Fibroblast of lung (primary cell): ENCODE measurements at regions not wholly inside any gene's neighbourhood (a gene's known extent, or its start where the extent isn't known, plus 50 kb on each side); places are given as distances from the start of the nearest gene placed in this dataset.

Experiments
- EZH2 ChIP-seq: IDR thresholded peaks from 2 replicates; pipeline ENCODE4 v1.5.1; 2012; ENCODE audit warnings: low read length, control low read depth, mild to moderate bottlenecking; ENCODE audit errors: missing control alignments
- TF ChIP-seq, protein P1 (sequence below), 2 donors: IDR thresholded peaks in 1 of 2; conservative IDR thresholded peaks in 1 of 2; 1 replicate in 1 of 2; 2 replicates in 1 of 2; pipeline ENCODE4 v1.5.1; 2011 to 2012; ENCODE audit warnings: low read length in 2 of 2, control low read depth in 1 of 2, inconsistent platforms in 1 of 2, low read depth in 1 of 2, mild to moderate bottlenecking in 1 of 2

- TF ChIP-seq EZH2, result no peak
- TF ChIP-seq, protein P1, sequence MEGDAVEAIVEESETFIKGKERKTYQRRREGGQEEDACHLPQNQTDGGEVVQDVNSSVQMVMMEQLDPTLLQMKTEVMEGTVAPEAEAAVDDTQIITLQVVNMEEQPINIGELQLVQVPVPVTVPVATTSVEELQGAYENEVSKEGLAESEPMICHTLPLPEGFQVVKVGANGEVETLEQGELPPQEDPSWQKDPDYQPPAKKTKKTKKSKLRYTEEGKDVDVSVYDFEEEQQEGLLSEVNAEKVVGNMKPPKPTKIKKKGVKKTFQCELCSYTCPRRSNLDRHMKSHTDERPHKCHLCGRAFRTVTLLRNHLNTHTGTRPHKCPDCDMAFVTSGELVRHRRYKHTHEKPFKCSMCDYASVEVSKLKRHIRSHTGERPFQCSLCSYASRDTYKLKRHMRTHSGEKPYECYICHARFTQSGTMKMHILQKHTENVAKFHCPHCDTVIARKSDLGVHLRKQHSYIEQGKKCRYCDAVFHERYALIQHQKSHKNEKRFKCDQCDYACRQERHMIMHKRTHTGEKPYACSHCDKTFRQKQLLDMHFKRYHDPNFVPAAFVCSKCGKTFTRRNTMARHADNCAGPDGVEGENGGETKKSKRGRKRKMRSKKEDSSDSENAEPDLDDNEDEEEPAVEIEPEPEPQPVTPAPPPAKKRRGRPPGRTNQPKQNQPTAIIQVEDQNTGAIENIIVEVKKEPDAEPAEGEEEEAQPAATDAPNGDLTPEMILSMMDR (conservative IDR thresholded peaks at IDR 0.05 in 1 of 2, IDR thresholded peaks at IDR 0.05 in 1 of 2; ENCODE audit: low read depth in 1 of 2, low read length in 2 of 2), result no peak
Observed at GRCh38 chr2:59295524-59296162, 1054.5 kb upstream of the FANCL start.
